ENCODE measurements at regions not wholly inside any gene's neighbourhood (a gene's known extent, or its start where the extent isn't known, plus 50 kb on each side); places are given as distances from the start of the nearest gene placed in this dataset.

GRCh38 chr11:38282718-38283117, 1684.7 kb upstream of the RAG2 start:
- no peak for DNase-seq (ENCODE audit: low spot score)

GRCh38 chr11:38278457-38279141, 1680.6 kb upstream of the RAG2 start:
- no peak for DNase-seq (ENCODE audit: low spot score)

GRCh38 chr11:38274031-38274430, 1676.0 kb upstream of the RAG2 start:
- DNase-seq (ENCODE audit: low spot score) = no peak

- no peak for DNase-seq (ENCODE audit: low spot score)
Observed at GRCh38 chr11:38272376-38272775, 1674.3 kb upstream of the RAG2 start.

GRCh38 chr11:38266691-38267090, 1668.7 kb upstream of the RAG2 start:
- no peak for DNase-seq (ENCODE audit: low spot score)

GRCh38 chr11:38256436-38256835, 1658.4 kb upstream of the RAG2 start:
- no peak for DNase-seq (ENCODE audit: low spot score)

- no peak for DNase-seq (ENCODE audit: low spot score)
Observed at GRCh38 chr11:38254913-38255312, 1656.9 kb upstream of the RAG2 start.

GRCh38 chr11:38252620-38253019, 1654.6 kb upstream of the RAG2 start:
- no peak for DNase-seq (ENCODE audit: low spot score)

- no peak for DNase-seq (ENCODE audit: low spot score)
Observed at GRCh38 chr11:38246451-38246850, 1648.4 kb upstream of the RAG2 start.

- DNase-seq (ENCODE audit: low spot score) = no peak
Observed at GRCh38 chr11:38226684-38227083, 1628.6 kb upstream of the RAG2 start.

- no peak for DNase-seq (ENCODE audit: low spot score)
Observed at GRCh38 chr11:38221295-38221694, 1623.3 kb upstream of the RAG2 start.

GRCh38 chr11:38219636-38220035, 1621.6 kb upstream of the RAG2 start:
- DNase-seq (ENCODE audit: low spot score) = no peak

GRCh38 chr11:38208951-38209350, 1610.9 kb upstream of the RAG2 start:
- no peak for DNase-seq (ENCODE audit: low spot score)

GRCh38 chr11:38206663-38207062, 1608.6 kb upstream of the RAG2 start:
- no peak for DNase-seq (ENCODE audit: low spot score)

GRCh38 chr11:38191101-38191500, 1593.1 kb upstream of the RAG2 start:
- DNase-seq (ENCODE audit: low spot score) = no peak

- DNase-seq (ENCODE audit: low spot score) = no peak
Observed at GRCh38 chr11:38182126-38182866, 1584.3 kb upstream of the RAG2 start.

- DNase-seq (ENCODE audit: low spot score) = no peak
Observed at GRCh38 chr11:38176686-38177322, 1578.8 kb upstream of the RAG2 start.

GRCh38 chr11:38173676-38174075, 1575.6 kb upstream of the RAG2 start:
- DNase-seq (ENCODE audit: low spot score) = no peak

GRCh38 chr11:38169286-38169685, 1571.2 kb upstream of the RAG2 start:
- DNase-seq (ENCODE audit: low spot score) = no peak

GRCh38 chr11:38163526-38163925, 1565.5 kb upstream of the RAG2 start:
- no peak for DNase-seq (ENCODE audit: low spot score)

- DNase-seq (ENCODE audit: low spot score) = no peak
Observed at GRCh38 chr11:38160433-38160832, 1562.4 kb upstream of the RAG2 start.

- no peak for DNase-seq (ENCODE audit: low spot score)
Observed at GRCh38 chr11:38159038-38159437, 1561.0 kb upstream of the RAG2 start.

- DNase-seq (ENCODE audit: low spot score) = no peak
Observed at GRCh38 chr11:38156495-38157146, 1558.6 kb upstream of the RAG2 start.

Measured in CD4-positive, alpha-beta T cell treated with Interleukin-2 at 100 ng/mL for 4 hours (primary cell).